ENCODE measurements at regions not wholly inside any gene's neighbourhood (a gene's known extent, or its start where the extent isn't known, plus 50 kb on each side); places are given as distances from the start of the nearest gene placed in this dataset.

DNA sequence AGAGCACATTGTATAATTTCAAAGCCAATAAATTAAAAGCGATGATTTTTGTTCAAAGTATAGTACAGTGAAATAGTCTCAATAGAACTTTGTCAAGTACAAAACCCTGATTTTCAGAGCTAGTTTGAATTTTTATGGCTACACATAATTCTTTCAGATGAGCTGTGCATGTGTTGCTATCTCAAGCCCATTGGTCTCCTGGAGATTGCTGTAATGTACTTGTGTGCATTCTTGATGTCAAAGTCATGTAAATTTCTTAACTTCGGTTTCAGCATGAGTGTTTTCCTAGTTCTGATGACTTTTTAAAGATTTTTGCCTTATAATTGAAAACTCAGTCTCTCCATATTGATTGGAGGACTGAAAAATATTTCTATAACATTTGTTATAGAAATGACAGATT lies 200.8 kb downstream of the CEP135 start:
- TF ChIP-seq EZH2 (IDR thresholded peaks at IDR 0.05; ENCODE audit: borderline replicate concordance, low read depth, low read length, poor library complexity, severe bottlenecking) (no peak), CTCF (conservative IDR thresholded peaks at IDR 0.05; ENCODE audit: low read depth, low read length) (no peak)
- H3K4me3 ChIP-seq (ENCODE audit: low read depth, low read length, poor library complexity, severe bottlenecking): no peak overlapping the region
- no peak overlapping the region for H3K27ac ChIP-seq (ENCODE audit: low read depth, low read length, poor library complexity, severe bottlenecking)
- POLR2A ChIA-PET (ENCODE audit: low non-redundant PET): no interaction called here
- DNase-seq (ENCODE audit: low spot score): no peak
- H3K36me3 ChIP-seq (ENCODE audit: insufficient read depth, low read length, poor library complexity, severe bottlenecking): no peaks in the 10 kb centered on the region
- H3K4me1 ChIP-seq (ENCODE audit: insufficient read depth, low read length, poor library complexity, severe bottlenecking): no peaks in the 10 kb centered on the region
- intact Hi-C loops (cut with micrococcal nuclease; ENCODE audit: unreplicated experiment): no loop called here
- CTCF ChIA-PET: no interaction called here
- no TSS peak for BruUV-seq (replicated peaks)
- H3K27me3 ChIP-seq (replicated peaks; ENCODE audit: insufficient read depth, low read depth, low read length, poor library complexity): no peaks in the 10 kb centered on the region
- H3K9me3 ChIP-seq (ENCODE audit: low read depth, low read length, poor library complexity, severe bottlenecking): no peaks in the 10 kb centered on the region

DNA sequence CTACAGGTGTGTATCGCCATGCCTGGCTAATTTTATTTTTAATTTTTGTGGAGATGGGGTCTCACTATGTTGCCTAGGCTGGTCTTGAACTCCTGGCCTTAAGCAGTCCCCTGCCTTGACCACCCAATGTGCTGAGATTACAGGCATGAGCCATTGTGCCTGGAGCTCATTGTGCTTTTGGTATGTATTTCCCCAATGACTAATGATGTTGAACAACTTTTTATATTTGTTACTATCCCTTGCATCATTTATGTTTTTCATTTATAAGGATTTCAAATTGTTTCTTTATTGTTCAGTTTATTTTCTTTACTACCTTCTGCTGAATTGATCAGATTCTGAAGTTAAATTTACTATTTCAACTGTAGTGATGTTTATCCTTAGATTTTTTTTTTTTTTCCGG lies 199.7 kb downstream of the CEP135 start:
- TF ChIP-seq EZH2 (IDR thresholded peaks at IDR 0.05; ENCODE audit: borderline replicate concordance, low read depth, low read length, poor library complexity, severe bottlenecking) (no peak), CTCF (conservative IDR thresholded peaks at IDR 0.05; ENCODE audit: low read depth, low read length) (no peak)
- no peak overlapping the region for H3K4me3 ChIP-seq (ENCODE audit: low read depth, low read length, poor library complexity, severe bottlenecking)
- H3K27ac ChIP-seq (ENCODE audit: low read depth, low read length, poor library complexity, severe bottlenecking): no peak overlapping the region
- CTCF ChIA-PET: no interaction called here
- intact Hi-C loops (cut with micrococcal nuclease; ENCODE audit: unreplicated experiment): no loop called here
- no peaks in the 10 kb centered on the region for H3K36me3 ChIP-seq (ENCODE audit: insufficient read depth, low read length, poor library complexity, severe bottlenecking)
- no peaks in the 10 kb centered on the region for H3K9me3 ChIP-seq (ENCODE audit: low read depth, low read length, poor library complexity, severe bottlenecking)
- no peaks in the 10 kb centered on the region for H3K4me1 ChIP-seq (ENCODE audit: insufficient read depth, low read length, poor library complexity, severe bottlenecking)
- DNase-seq (ENCODE audit: low spot score): no peak
- no TSS peak for BruUV-seq (replicated peaks)
- POLR2A ChIA-PET (ENCODE audit: low non-redundant PET): no interaction called here
- no peaks in the 10 kb centered on the region for H3K27me3 ChIP-seq (replicated peaks; ENCODE audit: insufficient read depth, low read depth, low read length, poor library complexity)

- no peak overlapping the region for H3K27ac ChIP-seq (ENCODE audit: low read depth, low read length, poor library complexity, severe bottlenecking)
These were observed 198.6 kb downstream of the CEP135 start for GRCh38 chr4:56147371-56147770.

More at GRCh38 chr4:56147371-56147770, 198.6 kb downstream of the CEP135 start:
- BruUV-seq (replicated peaks): no TSS peak
- POLR2A ChIA-PET (ENCODE audit: low non-redundant PET): no interaction called here
- CTCF ChIA-PET: no interaction called here
- Histone ChIP-seq H3K4me1 (ENCODE audit: insufficient read depth, low read length, poor library complexity, severe bottlenecking) (no peaks in the 10 kb centered on the region), H3K36me3 (ENCODE audit: insufficient read depth, low read length, poor library complexity, severe bottlenecking) (no peaks in the 10 kb centered on the region), H3K9me3 (ENCODE audit: low read depth, low read length, poor library complexity, severe bottlenecking) (no peaks in the 10 kb centered on the region), H3K4me3 (ENCODE audit: low read depth, low read length, poor library complexity, severe bottlenecking) (no peak overlapping the region), H3K27me3 (replicated peaks; ENCODE audit: insufficient read depth, low read depth, low read length, poor library complexity) (no peaks in the 10 kb centered on the region)
- intact Hi-C loops (cut with micrococcal nuclease; ENCODE audit: unreplicated experiment): no loop called here
- no peak for DNase-seq (ENCODE audit: low spot score)
- no peak for TF ChIP-seq CTCF (conservative IDR thresholded peaks at IDR 0.05; ENCODE audit: low read depth, low read length)
- TF ChIP-seq EZH2 (IDR thresholded peaks at IDR 0.05; ENCODE audit: borderline replicate concordance, low read depth, low read length, poor library complexity, severe bottlenecking): no peak
